GM12873 (cell line): ENCODE measurements at regions not wholly inside any gene's neighbourhood (a gene's known extent, or its start where the extent isn't known, plus 50 kb on each side); places are given as distances from the start of the nearest gene placed in this dataset.

Source experiments
- CTCF ChIP-seq: IDR thresholded peaks from 2 replicates; pipeline ENCODE4 v1.5.1; 2012; ENCODE audit warnings: low read depth, mild to moderate bottlenecking, moderate library complexity, low read length, control low read depth; ENCODE audit not compliant: insufficient read depth; ENCODE audit errors: missing control alignments

GRCh38 chr2:2466534-2466933 is 135.5 kb upstream of the MYT1L start:
- no peak for TF ChIP-seq CTCF

- no peak for TF ChIP-seq CTCF
Measured at GRCh38 chr2:2464643-2465042, 133.6 kb upstream of the MYT1L start.

GRCh38 chr2:2464094-2464493 is 133.0 kb upstream of the MYT1L start:
- TF ChIP-seq CTCF = no peak

- TF ChIP-seq CTCF = no peak
Measured at GRCh38 chr2:2456721-2457120, 125.6 kb upstream of the MYT1L start.

- TF ChIP-seq CTCF = no peak
Measured at GRCh38 chr2:2455151-2455550, 124.1 kb upstream of the MYT1L start.

- TF ChIP-seq CTCF = no peak
Measured at GRCh38 chr2:2452961-2453360, 121.9 kb upstream of the MYT1L start.

GRCh38 chr2:2448178-2448577 is 117.1 kb upstream of the MYT1L start:
- TF ChIP-seq CTCF = no peak
